ENCODE measurements at regions not wholly inside any gene's neighbourhood (a gene's known extent, or its start where the extent isn't known, plus 50 kb on each side); places are given as distances from the start of the nearest gene placed in this dataset.

GRCh38 chr12:127900386-127900785 lies 366.6 kb upstream of the TMEM132C start:
- Histone ChIP-seq H3K27me3 (no peaks in the 10 kb centered on the region), H3K4me1 (no peaks in the 10 kb centered on the region), H3K4me3 (no peak overlapping the region), H3K36me3 (no peaks in the 10 kb centered on the region), H3K27ac (no peak overlapping the region), H3K9me3 (no peaks in the 10 kb centered on the region)
- intact Hi-C loops (cut with DNase I) = no loop called here
- no peak for TF ChIP-seq POLR2A (IDR thresholded peaks at IDR 0.05)
- WGBS, 2 donors = 65 to 69% methylated on average over 5 of the region's 5 CpGs
- DNase-seq = no peak

GRCh38 chr12:127903146-127903545 lies 363.8 kb upstream of the TMEM132C start:
- no peak overlapping the region for H3K27ac ChIP-seq
- H3K4me3 ChIP-seq = no peak overlapping the region
- WGBS, 2 donors = 32 to 39% methylated on average over 5 of the region's 5 CpGs
- no peaks in the 10 kb centered on the region for H3K36me3 ChIP-seq
- H3K9me3 ChIP-seq = no peaks in the 10 kb centered on the region
- TF ChIP-seq POLR2A (IDR thresholded peaks at IDR 0.05) (no peak), CTCF (IDR thresholded peaks at IDR 0.05) (no peak)
- no peaks in the 10 kb centered on the region for H3K27me3 ChIP-seq
- DNase-seq = no peak
- intact Hi-C loops (cut with DNase I) = no loop called here
- no peaks in the 10 kb centered on the region for H3K4me1 ChIP-seq

- TF ChIP-seq CTCF (IDR thresholded peaks at IDR 0.05) (no peak), POLR2A (IDR thresholded peaks at IDR 0.05) (no peak)
- H3K36me3 ChIP-seq = no peaks in the 10 kb centered on the region
- no peaks in the 10 kb centered on the region for H3K4me1 ChIP-seq
- H3K27me3 ChIP-seq = no peaks in the 10 kb centered on the region
- intact Hi-C loops (cut with DNase I) = no loop called here
- DNase-seq = no peak
- H3K4me3 ChIP-seq = no peak overlapping the region
- H3K27ac ChIP-seq = no peak overlapping the region
- 58 to 60% methylated on average over 2 of the region's 2 CpGs for WGBS, 2 donors
- no peaks in the 10 kb centered on the region for H3K9me3 ChIP-seq
Observed at GRCh38 chr12:127909041-127909440, 357.9 kb upstream of the TMEM132C start.

DNA sequence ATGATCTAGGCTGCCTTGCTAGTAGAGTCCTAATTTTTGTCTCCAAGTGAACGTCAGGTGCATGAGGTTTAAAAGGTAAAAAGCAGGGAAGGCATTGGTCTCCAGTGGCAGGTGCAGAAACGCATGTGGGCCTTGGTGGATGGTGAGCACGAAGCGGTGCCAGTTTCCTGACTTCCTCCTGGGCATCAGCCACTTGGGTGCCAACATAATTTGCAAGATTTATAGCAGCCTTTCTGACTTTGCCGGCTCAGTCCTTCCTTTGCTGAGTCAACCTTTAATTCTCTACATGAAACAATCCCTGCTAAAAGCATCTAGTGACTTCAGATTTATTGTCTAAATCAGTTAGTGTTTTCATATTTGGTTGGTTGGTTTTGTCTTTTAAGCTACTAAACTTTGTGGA lies 355.7 kb upstream of the TMEM132C start:
- 50 to 67% methylated on average over 5 of the region's 5 CpGs for WGBS, 2 donors
- intact Hi-C loops (cut with DNase I) = no loop called here
- TF ChIP-seq POLR2A (IDR thresholded peaks at IDR 0.05) (no peak), CTCF (IDR thresholded peaks at IDR 0.05) (no peak)

GRCh38 chr12:127912035-127912665 lies 354.8 kb upstream of the TMEM132C start:
- TF ChIP-seq POLR2A (IDR thresholded peaks at IDR 0.05) = no peak
- TF ChIP-seq CTCF (IDR thresholded peaks at IDR 0.05) = no peak
- H3K27me3 ChIP-seq = no peaks in the 10 kb centered on the region
- WGBS, 2 donors = 75 to 80% methylated on average over 11 of the region's 11 CpGs
- no peak overlapping the region for H3K4me3 ChIP-seq
- H3K4me1 ChIP-seq = no peaks in the 10 kb centered on the region
- no peak for DNase-seq
- intact Hi-C loops (cut with DNase I) = no loop called here
- H3K9me3 ChIP-seq = no peaks in the 10 kb centered on the region
- H3K36me3 ChIP-seq = no peaks in the 10 kb centered on the region
- H3K27ac ChIP-seq = no peak overlapping the region

More for the DNA sequence above, 355.7 kb upstream of the TMEM132C start:
- Histone ChIP-seq H3K27me3 (no peaks in the 10 kb centered on the region), H3K4me1 (no peaks in the 10 kb centered on the region), H3K4me3 (no peak overlapping the region), H3K27ac (no peak overlapping the region), H3K9me3 (no peaks in the 10 kb centered on the region), H3K36me3 (no peaks in the 10 kb centered on the region)
- DNase-seq = no peak

DNA sequence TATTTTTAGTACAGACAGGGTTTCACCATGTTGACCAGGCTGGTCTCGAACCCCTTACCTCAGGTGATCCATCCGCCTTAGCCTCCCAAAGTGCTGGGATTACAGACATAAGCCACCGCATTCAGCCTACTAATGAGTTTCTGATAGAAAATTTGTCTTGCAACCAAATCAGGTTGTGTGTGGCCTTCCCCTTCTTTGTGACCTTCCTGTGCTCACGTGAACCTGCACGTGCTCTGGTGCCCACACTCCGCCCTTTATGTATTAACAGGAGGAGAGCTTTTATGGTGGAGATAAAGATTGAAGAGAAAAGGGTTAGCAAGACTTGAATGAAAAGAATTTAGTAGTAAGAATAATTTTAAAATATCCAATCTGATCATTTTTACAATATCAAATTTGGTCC lies 343.5 kb upstream of the TMEM132C start:
- TF ChIP-seq POLR2A (IDR thresholded peaks at IDR 0.05) (no peak), CTCF (IDR thresholded peaks at IDR 0.05) (no peak)
- DNase-seq = no peak
- intact Hi-C loops (cut with DNase I) = no loop called here
- H3K27ac ChIP-seq = no peak overlapping the region
- no peaks in the 10 kb centered on the region for H3K9me3 ChIP-seq
- H3K4me3 ChIP-seq = no peak overlapping the region
- WGBS, 2 donors = 79 to 81% methylated on average over 6 of the region's 6 CpGs
- H3K4me1 ChIP-seq = peaks cover 0 to under 1% (median 0%) of the 10 kb centered on the region in 3 donors
- H3K36me3 ChIP-seq = no peaks in the 10 kb centered on the region
- no peaks in the 10 kb centered on the region for H3K27me3 ChIP-seq
